H9 (cell line): ENCODE measurements at regions not wholly inside any gene's neighbourhood (a gene's known extent, or its start where the extent isn't known, plus 50 kb on each side); places are given as distances from the start of the nearest gene placed in this dataset.

ENCODE experiments used
- DNase-seq: peaks from one replicate; pipeline ENCODE4 v3.0.0-alpha.2; 2017
- H2AFZ ChIP-seq: one replicate; pipeline ENCODE4 v1.6.1; 2013; ENCODE audit warnings: mild to moderate bottlenecking, low read length, control low read depth, moderate library complexity
- H2AK5ac ChIP-seq: 2 replicates; pipeline ENCODE4 v1.6.1; 2013; ENCODE audit warnings: low read length, control low read depth, mixed read lengths; ENCODE audit not compliant: insufficient read length
- H2BK120ac ChIP-seq: one replicate; pipeline ENCODE4 v1.6.1; 2013; ENCODE audit warnings: low read depth, mild to moderate bottlenecking, low read length, control low read depth, inconsistent platforms; ENCODE audit not compliant: poor library complexity, severe bottlenecking
- H2BK12ac ChIP-seq: 2 replicates; pipeline ENCODE4 v1.6.1; 2013; ENCODE audit warnings: low read length, control low read depth, mixed read lengths, low read depth; ENCODE audit not compliant: insufficient read length
- H2BK15ac ChIP-seq: 2 replicates; pipeline ENCODE4 v1.6.1; 2013; ENCODE audit warnings: low read depth, low read length, control low read depth
- H2BK20ac ChIP-seq: one replicate; pipeline ENCODE4 v1.6.1; 2013; ENCODE audit warnings: low read depth, mild to moderate bottlenecking, low read length, control low read depth, inconsistent platforms; ENCODE audit not compliant: poor library complexity, severe bottlenecking
- H2BK5ac ChIP-seq: 2 replicates; pipeline ENCODE4 v1.6.1; 2013; ENCODE audit warnings: low read length, control low read depth, mixed read lengths; ENCODE audit not compliant: insufficient read length
- H3K14ac ChIP-seq: 2 replicates; pipeline ENCODE4 v1.6.1; 2013; ENCODE audit warnings: low read length, control low read depth; ENCODE audit not compliant: insufficient read depth
- H3K18ac ChIP-seq: 2 replicates; pipeline ENCODE4 v1.6.1; 2013; ENCODE audit warnings: low read depth, mild to moderate bottlenecking, mixed read lengths, low read length, control low read depth; ENCODE audit not compliant: insufficient read length
- H3K23ac ChIP-seq: 2 replicates; pipeline ENCODE4 v1.6.1; 2013; ENCODE audit warnings: low read length, control low read depth, mixed read lengths, low read depth; ENCODE audit not compliant: insufficient read length
- H3K23me2 ChIP-seq: 2 replicates; pipeline ENCODE4 v1.6.1; 2013; ENCODE audit warnings: low read depth, mild to moderate bottlenecking, mixed read lengths, low read length, control low read depth; ENCODE audit not compliant: insufficient read length, poor library complexity, severe bottlenecking
- H3K27ac ChIP-seq: 2 replicates; pipeline ENCODE4 v1.5.1; 2013; ENCODE audit warnings: low read length, control low read depth, mixed read lengths, low read depth; ENCODE audit not compliant: insufficient read length
- H3K27me3 ChIP-seq: 2 replicates; pipeline ENCODE4 v1.6.1; 2013; ENCODE audit warnings: low read length, control low read depth, inconsistent platforms; ENCODE audit not compliant: insufficient read depth
- H3K4ac ChIP-seq: 2 replicates; pipeline ENCODE4 v1.6.1; 2013; ENCODE audit warnings: low read depth, mild to moderate bottlenecking, control low read depth, inconsistent platforms, low read length, moderate library complexity
- H3K4me1 ChIP-seq: 2 replicates; pipeline ENCODE4 v1.6.1; 2013; ENCODE audit warnings: low read length, control low read depth, inconsistent platforms; ENCODE audit not compliant: insufficient read depth
- H3K4me2 ChIP-seq: 2 replicates; pipeline ENCODE4 v1.6.1; 2013; ENCODE audit warnings: low read length, control low read depth, mixed read lengths; ENCODE audit not compliant: insufficient read length, insufficient read depth
- H3K56ac ChIP-seq: 2 replicates; pipeline ENCODE4 v1.6.1; 2013; ENCODE audit warnings: low read depth, mild to moderate bottlenecking, mixed read lengths, low read length, control low read depth; ENCODE audit not compliant: insufficient read length
- H3K79me1 ChIP-seq: 2 replicates; pipeline ENCODE4 v1.6.1; 2013; ENCODE audit warnings: low read depth, mild to moderate bottlenecking, moderate library complexity, low read length, control low read depth, inconsistent platforms; ENCODE audit not compliant: insufficient read depth, poor library complexity, severe bottlenecking
- H3K79me2 ChIP-seq: 2 replicates; pipeline ENCODE4 v1.6.1; 2013; ENCODE audit warnings: low read length, control low read depth, inconsistent platforms; ENCODE audit not compliant: insufficient read depth
- H3K9ac ChIP-seq: 2 replicates; pipeline ENCODE4 v1.6.1; 2013; ENCODE audit warnings: low read length, control low read depth, mixed read lengths; ENCODE audit not compliant: insufficient read length; ENCODE audit errors: extremely low read depth
- H3K9me3 ChIP-seq: one replicate; pipeline ENCODE4 v1.6.1; 2013; ENCODE audit warnings: low read depth, low read length, inconsistent platforms; ENCODE audit not compliant: control insufficient read depth
- H3T11ph ChIP-seq: one replicate; pipeline ENCODE4 v1.6.1; 2013; ENCODE audit warnings: mild to moderate bottlenecking, low read length, control low read depth, inconsistent platforms
- H4K20me1 ChIP-seq: one replicate; pipeline ENCODE4 v1.6.1; 2013; ENCODE audit not compliant: control insufficient read depth, insufficient read length, insufficient read depth
- H4K5ac ChIP-seq: 2 replicates; pipeline ENCODE4 v1.6.1; 2013; ENCODE audit warnings: low read depth, mild to moderate bottlenecking, mixed read lengths, low read length, control low read depth; ENCODE audit not compliant: insufficient read length
- H4K8ac ChIP-seq: replicated peaks from 2 replicates; pipeline ENCODE4 v1.6.1; 2013; ENCODE audit warnings: low read length, control low read depth, mixed read lengths, low read depth; ENCODE audit not compliant: insufficient read length
- H4K91ac ChIP-seq: 2 replicates; pipeline ENCODE4 v1.6.1; 2013; ENCODE audit warnings: low read depth, mild to moderate bottlenecking, moderate library complexity, mixed read lengths, low read length, control low read depth; ENCODE audit not compliant: insufficient read length
- H3K27ac Mint-ChIP-seq, 3 experiments: 2 replicates in 2 of 3; 3 replicates in 1 of 3; pipeline ENCODE4 v1.8.0; 2020 to 2021; ENCODE audit warnings: mixed read lengths in 3 of 3, mild to moderate bottlenecking in 1 of 3, moderate library complexity in 1 of 3
- H3K27me3 Mint-ChIP-seq: 2 replicates; pipeline ENCODE4 v1.8.0; 2021; ENCODE audit warnings: low read depth, mild to moderate bottlenecking, moderate library complexity, mixed read lengths
- H3K36me3 Mint-ChIP-seq, 3 experiments: 2 replicates in 2 of 3; 3 replicates in 1 of 3; pipeline ENCODE4 v1.8.0; 2020 to 2021; ENCODE audit warnings: low read depth in 3 of 3, mixed read lengths in 3 of 3; ENCODE audit not compliant: insufficient read depth in 1 of 3
- H3K4me1 Mint-ChIP-seq, 2 experiments: 2 replicates each; pipeline ENCODE4 v1.8.0; 2020; ENCODE audit warnings: mixed read lengths in 2 of 2
- H3K4me3 Mint-ChIP-seq, 2 experiments: 2 replicates in 1 of 2; 3 replicates in 1 of 2; pipeline ENCODE4 v1.8.0; 2020 to 2021; ENCODE audit warnings: mild to moderate bottlenecking in 2 of 2, mixed read lengths in 2 of 2, moderate library complexity in 1 of 2
- H3K9me3 Mint-ChIP-seq, 2 experiments: 2 replicates in 1 of 2; 3 replicates in 1 of 2; pipeline ENCODE4 v1.8.0; 2020; ENCODE audit warnings: mild to moderate bottlenecking in 2 of 2, mixed read lengths in 2 of 2, moderate library complexity in 1 of 2
- CTCF ChIP-seq: fragments of 200-600 bp; sonication (generic); conservative IDR thresholded peaks from 3 replicates; pipeline ENCODE4 v1.8.0; 2021; ENCODE audit warnings: antibody characterized with exemption, mild to moderate bottlenecking
- WGBS: extraction: QIAGEN DNeasy Blood & Tissue Kit; methylation state at CpG from one replicate; pipeline ENCODE4 v1.1.7; 2013; ENCODE audit warnings: missing lambda C conversion rate, low lambda C conversion rate, mixed read lengths; ENCODE audit not compliant: insufficient read length; ENCODE audit errors: extremely low coverage; 5-methylcytosine and 5-hydroxymethylcytosine counted together

GRCh38 chr10:29081951-29082685 is 206.8 kb upstream of the LYZL1 start:
- no peak for TF ChIP-seq CTCF
- no peaks in the 10 kb centered on the region for H3K79me1 ChIP-seq
- no peak overlapping the region for H3T11ph ChIP-seq
- H3K4me2 ChIP-seq = no peak overlapping the region
- no peaks in the 10 kb centered on the region for H3K23me2 ChIP-seq
- H3K14ac ChIP-seq = no peak overlapping the region
- H3K4ac ChIP-seq = no peak overlapping the region
- Mint-ChIP-seq H3K4me3 (no peak overlapping the region), H3K27ac (peak overlapping the region in 1 of 3 experiments; percentile 63; a peak in 2 of 7 replicates), H3K36me3 (no peaks in the 10 kb centered on the region; a peak in 1 of 7 replicates), H3K4me1 (peaks cover 13 to 15% of the 10 kb centered on the region in 2 experiments), H3K27me3 (no peaks in the 10 kb centered on the region), H3K9me3 (no peaks in the 10 kb centered on the region; a peak in 1 of 5 replicates)
- no peak overlapping the region for H3K56ac ChIP-seq
- H2BK15ac ChIP-seq = no peak overlapping the region
- H2BK12ac ChIP-seq = no peak overlapping the region
- H2AK5ac ChIP-seq = no peak overlapping the region
- H3K27me3 ChIP-seq = no peaks in the 10 kb centered on the region
- no peak overlapping the region for H3K18ac ChIP-seq
- peaks cover 4% of the 10 kb centered on the region for H3K4me1 ChIP-seq
- H2AFZ ChIP-seq = no peak overlapping the region
- H3K79me2 ChIP-seq = no peaks in the 10 kb centered on the region
- WGBS = no CpG with 5 or more reads among the region's 13 CpGs
- H2BK20ac ChIP-seq = no peak overlapping the region
- no peaks in the 10 kb centered on the region for H3K9me3 ChIP-seq
- H4K20me1 ChIP-seq = no peaks in the 10 kb centered on the region
- no peak overlapping the region for H4K5ac ChIP-seq
- no peak overlapping the region for H3K9ac ChIP-seq
- no peak for DNase-seq
- H4K8ac ChIP-seq = no peak overlapping the region
- no peak overlapping the region for H2BK5ac ChIP-seq
- no peak overlapping the region for H4K91ac ChIP-seq
- H2BK120ac ChIP-seq = no peak overlapping the region
- no peak overlapping the region for H3K27ac ChIP-seq
- H3K23ac ChIP-seq = no peak overlapping the region
